ENCODE measurements at regions not wholly inside any gene's neighbourhood (a gene's known extent, or its start where the extent isn't known, plus 50 kb on each side); places are given as distances from the start of the nearest gene placed in this dataset.
"Not testable (repeated sequence)": the region's sequence is repeated elsewhere in the genome, so short reads cannot be mapped to it uniquely, and the experiment has no call there.

- DNase-seq (ENCODE audit: low read depth, low spot score) = peak; percentile 8
Measured at GRCh38 chr7:142603870-142604448, 145.3 kb upstream of the PRSS1 start.

GRCh38 chr7:142602756-142603155 lies 146.5 kb upstream of the PRSS1 start:
- DNase-seq (ENCODE audit: low read depth, low spot score) = no peak

- DNase-seq (ENCODE audit: low read depth, low spot score) = no peak
Measured at GRCh38 chr7:142602183-142602582, 147.1 kb upstream of the PRSS1 start.

GRCh38 chr7:142598297-142598696 lies 151.0 kb upstream of the PRSS1 start:
- DNase-seq (ENCODE audit: low read depth, low spot score) = no peak

GRCh38 chr7:142597547-142597946 lies 151.7 kb upstream of the PRSS1 start:
- no peak for DNase-seq (ENCODE audit: low read depth, low spot score)

- DNase-seq (ENCODE audit: low read depth, low spot score) = no peak
Measured at GRCh38 chr7:142595816-142596516, 153.3 kb upstream of the PRSS1 start.

- DNase-seq (ENCODE audit: low read depth, low spot score) = no peak
Measured at GRCh38 chr7:142594078-142594477, 155.2 kb upstream of the PRSS1 start.

- no peak for DNase-seq (ENCODE audit: low read depth, low spot score)
Measured at GRCh38 chr7:142593106-142593505, 156.2 kb upstream of the PRSS1 start.

GRCh38 chr7:142592664-142593063 lies 156.6 kb upstream of the PRSS1 start:
- DNase-seq (ENCODE audit: low read depth, low spot score) = no peak

GRCh38 chr7:142592231-142592630 lies 157.0 kb upstream of the PRSS1 start:
- DNase-seq (ENCODE audit: low read depth, low spot score) = no peak

GRCh38 chr7:142590830-142591457 lies 158.3 kb upstream of the PRSS1 start:
- no peak for DNase-seq (ENCODE audit: low read depth, low spot score)

- no peak for DNase-seq (ENCODE audit: low read depth, low spot score)
Measured at GRCh38 chr7:142590077-142590476, 159.2 kb upstream of the PRSS1 start.

- no peak for DNase-seq (ENCODE audit: low read depth, low spot score)
Measured at GRCh38 chr7:142587578-142588191, 161.6 kb upstream of the PRSS1 start.

- DNase-seq (ENCODE audit: low read depth, low spot score) = no peak
Measured at GRCh38 chr7:142586611-142587010, 162.7 kb upstream of the PRSS1 start.

GRCh38 chr7:142585425-142585824 lies 163.8 kb upstream of the PRSS1 start:
- no peak for DNase-seq (ENCODE audit: low read depth, low spot score)

GRCh38 chr7:142584765-142585164 lies 164.5 kb upstream of the PRSS1 start:
- no peak for DNase-seq (ENCODE audit: low read depth, low spot score)

- no peak for DNase-seq (ENCODE audit: low read depth, low spot score)
Measured at GRCh38 chr7:142583446-142583845, 165.8 kb upstream of the PRSS1 start.

- no peak for DNase-seq (ENCODE audit: low read depth, low spot score)
Measured at GRCh38 chr7:142582351-142582750, 166.9 kb upstream of the PRSS1 start.

- no peak for DNase-seq (ENCODE audit: low read depth, low spot score)
Measured at GRCh38 chr7:142581341-142581740, 167.9 kb upstream of the PRSS1 start.

GRCh38 chr7:142579946-142580345 lies 169.3 kb upstream of the PRSS1 start:
- DNase-seq (ENCODE audit: low read depth, low spot score) = no peak

- DNase-seq (ENCODE audit: low read depth, low spot score) = not testable (repeated sequence)
Measured at GRCh38 chr7:142575351-142575750, 173.9 kb upstream of the PRSS1 start.

GRCh38 chr7:142571581-142571980 lies 177.7 kb upstream of the PRSS1 start:
- DNase-seq (ENCODE audit: low read depth, low spot score) = no peak

- no peak for DNase-seq (ENCODE audit: low read depth, low spot score)
Measured at GRCh38 chr7:142569851-142570250, 179.4 kb upstream of the PRSS1 start.

All from activated CD4-positive, CD25-positive, alpha-beta regulatory T cell treated with anti-CD3 and anti-CD28 coated beads, Interleukin-2, amount 50 U/mL, for 16 hours (primary cell).